ENCODE measurements at regions not wholly inside any gene's neighbourhood (a gene's known extent, or its start where the extent isn't known, plus 50 kb on each side); places are given as distances from the start of the nearest gene placed in this dataset.
A peak's percentile ranks its signal among the peaks of the same experiment; 100 is the strongest.
"Not testable (repeated sequence)": the region's sequence is repeated elsewhere in the genome, so short reads cannot be mapped to it uniquely, and the experiment has no call there.

DNA sequence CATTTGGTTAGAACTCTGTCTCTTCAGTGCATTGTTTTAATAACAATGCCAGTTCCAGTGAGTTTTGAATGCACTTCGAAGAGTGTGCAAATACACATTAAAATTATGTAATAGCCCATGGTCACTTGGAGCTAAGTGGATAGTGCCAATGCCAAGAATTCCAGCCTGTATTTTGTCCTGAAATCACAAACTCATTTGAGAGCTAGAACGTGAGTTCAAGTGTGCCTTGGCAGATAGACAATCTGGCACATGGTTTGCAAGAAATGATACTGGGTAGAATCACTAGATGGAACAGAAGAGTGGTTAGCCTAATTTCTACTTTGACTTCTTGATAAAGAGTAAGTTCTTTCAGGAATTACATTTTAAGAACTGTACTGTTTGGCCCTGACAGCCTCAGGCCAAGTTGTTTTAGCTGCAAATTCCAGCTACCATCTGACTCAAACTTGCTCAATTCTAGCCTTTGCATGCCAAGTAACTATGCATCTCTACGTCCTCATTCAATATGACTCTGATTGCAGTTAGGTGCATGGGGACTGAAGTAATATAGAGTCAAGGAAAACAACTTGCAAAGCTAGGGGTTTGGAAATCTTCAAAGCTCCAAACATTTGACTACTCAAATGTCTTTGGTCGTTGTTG, 131.9 kb upstream of the SMIM31 start:
- no peak for TF ChIP-seq ZNF274 (IDR thresholded peaks at IDR 0.05; ENCODE audit: low read depth, low read length)
- TF ChIP-seq YY1 (IDR thresholded peaks at IDR 0.05; ENCODE audit: insufficient read depth, insufficient read length) = no peak
- Histone ChIP-seq H3K4me3 (ENCODE audit: insufficient read length, low read depth) (no peak overlapping the region), H3K9me3 (ENCODE audit: insufficient read depth, low read length) (0 out of 2 replicates have a peak, but pooled peaks cover 5% of the 10 kb centered on the region), H3K27me3 (ENCODE audit: insufficient read depth, insufficient read length) (no peaks in the 10 kb centered on the region), H3K9ac (ENCODE audit: insufficient read length, low read depth) (no peak overlapping the region), H3K4me1 (ENCODE audit: insufficient read depth, insufficient read length) (no peaks in the 10 kb centered on the region), H3K36me3 (ENCODE audit: insufficient read depth, insufficient read length, low read length) (no peaks in the 10 kb centered on the region)
- no peak for DNase-seq (ENCODE audit: low read depth, low spot score)

DNA sequence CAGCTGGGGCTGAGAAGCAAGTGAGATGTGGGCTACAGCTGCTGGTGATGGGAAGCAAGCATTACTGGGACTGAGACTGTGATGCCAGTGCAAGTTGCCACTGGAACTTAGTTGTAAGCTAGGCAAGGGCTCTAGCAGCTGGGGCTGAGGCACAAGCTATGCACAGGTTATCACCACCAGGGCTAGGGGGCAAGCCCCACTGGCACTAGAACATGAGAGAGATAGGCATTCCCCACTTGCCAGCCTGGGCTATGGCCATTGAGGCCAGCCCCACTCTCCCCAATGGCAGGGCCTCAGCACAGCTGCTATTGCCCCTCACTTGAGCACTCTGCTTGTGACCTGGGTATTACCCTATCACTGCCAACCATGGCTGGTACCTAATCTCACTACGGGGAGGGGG, 130.8 kb upstream of the SMIM31 start:
- Histone ChIP-seq H3K4me3 (ENCODE audit: insufficient read length, low read depth) (no peak overlapping the region), H3K4me1 (ENCODE audit: insufficient read depth, insufficient read length) (no peaks in the 10 kb centered on the region), H3K9ac (ENCODE audit: insufficient read length, low read depth) (no peak overlapping the region), H3K27me3 (ENCODE audit: insufficient read depth, insufficient read length) (no peaks in the 10 kb centered on the region), H3K36me3 (ENCODE audit: insufficient read depth, insufficient read length, low read length) (no peaks in the 10 kb centered on the region), H3K9me3 (ENCODE audit: insufficient read depth, low read length) (0 out of 2 replicates have a peak, but pooled peaks cover 5% of the 10 kb centered on the region)
- TF ChIP-seq SUZ12 (IDR thresholded peaks at IDR 0.05; ENCODE audit: extremely low read depth, insufficient read depth, insufficient read length) (no peak), YY1 (IDR thresholded peaks at IDR 0.05; ENCODE audit: insufficient read depth, insufficient read length) (no peak), ZNF274 (IDR thresholded peaks at IDR 0.05; ENCODE audit: low read depth, low read length) (no peak)
- no peak for DNase-seq (ENCODE audit: low read depth, low spot score)

DNA sequence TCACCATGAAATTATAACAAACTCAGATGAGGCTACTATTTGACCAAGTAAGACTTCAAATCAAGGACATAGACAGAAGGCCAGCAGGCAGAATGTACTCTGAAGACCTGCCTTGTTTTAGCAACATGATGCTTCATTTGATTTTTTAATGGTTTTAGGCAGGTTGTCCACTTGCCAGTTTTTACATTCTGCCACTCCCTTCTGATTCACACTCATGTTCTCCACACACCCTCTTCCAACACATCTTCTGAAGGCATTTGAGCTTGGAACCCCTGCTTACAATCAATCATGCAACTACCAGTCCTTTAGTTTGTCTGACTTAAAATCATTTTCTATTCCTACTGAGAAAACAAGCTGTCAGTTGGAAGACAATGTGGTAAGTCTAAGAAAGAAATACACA, 114.9 kb upstream of the SMIM31 start:
- Histone ChIP-seq H3K4me3 (ENCODE audit: insufficient read length, low read depth) (no peak overlapping the region), H3K9ac (ENCODE audit: insufficient read length, low read depth) (no peak overlapping the region), H3K27me3 (ENCODE audit: insufficient read depth, insufficient read length) (no peaks in the 10 kb centered on the region), H3K36me3 (ENCODE audit: insufficient read depth, insufficient read length, low read length) (no peaks in the 10 kb centered on the region), H3K4me1 (ENCODE audit: insufficient read depth, insufficient read length) (no peaks in the 10 kb centered on the region), H3K9me3 (ENCODE audit: insufficient read depth, low read length) (no peaks in the 10 kb centered on the region)
- no peak for DNase-seq (ENCODE audit: low read depth, low spot score)
- TF ChIP-seq SUZ12 (IDR thresholded peaks at IDR 0.05; ENCODE audit: extremely low read depth, insufficient read depth, insufficient read length) (no peak), ZNF274 (IDR thresholded peaks at IDR 0.05; ENCODE audit: low read depth, low read length) (no peak), YY1 (IDR thresholded peaks at IDR 0.05; ENCODE audit: insufficient read depth, insufficient read length) (no peak)

DNA sequence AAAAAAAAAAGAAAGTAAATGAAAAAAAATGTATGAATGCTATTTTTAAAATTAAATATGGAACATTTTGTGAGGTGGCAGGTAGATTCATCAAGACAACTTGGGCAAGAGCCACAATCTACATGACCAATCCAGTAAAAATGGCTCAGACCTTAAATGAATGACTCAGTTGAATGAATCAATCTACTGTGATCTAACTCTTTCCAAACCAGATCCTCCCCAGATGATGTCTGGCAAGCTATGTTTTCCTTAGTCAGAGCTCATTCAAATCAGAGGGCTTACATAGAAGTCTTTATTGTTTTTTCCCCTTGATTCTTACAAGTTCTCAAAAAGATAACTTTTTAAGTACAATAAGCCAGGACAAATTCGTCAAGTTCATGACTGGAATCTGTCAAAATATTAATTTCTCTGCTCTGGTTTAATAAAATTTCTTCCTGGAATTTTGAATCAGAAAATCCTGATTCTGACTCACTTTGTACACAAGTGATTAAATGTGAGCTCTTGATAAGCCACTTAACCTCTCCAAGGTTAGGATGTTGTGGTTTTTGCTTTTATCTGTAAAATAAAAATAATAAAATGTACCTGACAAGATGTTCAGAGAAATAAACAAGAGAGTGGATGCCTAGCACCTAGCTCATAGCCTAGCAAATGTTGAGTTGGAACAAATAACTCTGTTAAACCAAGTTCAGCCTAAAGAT, 105.6 kb upstream of the SMIM31 start:
- Histone ChIP-seq H3K27me3 (ENCODE audit: insufficient read depth, insufficient read length) (no peaks in the 10 kb centered on the region), H3K9me3 (ENCODE audit: insufficient read depth, low read length) (no peaks in the 10 kb centered on the region), H3K9ac (ENCODE audit: insufficient read length, low read depth) (no peak overlapping the region), H3K36me3 (ENCODE audit: insufficient read depth, insufficient read length, low read length) (no peaks in the 10 kb centered on the region), H3K4me3 (ENCODE audit: insufficient read length, low read depth) (no peak overlapping the region), H3K4me1 (ENCODE audit: insufficient read depth, insufficient read length) (no peaks in the 10 kb centered on the region)
- DNase-seq (ENCODE audit: low read depth, low spot score) = no peak
- TF ChIP-seq YY1 (IDR thresholded peaks at IDR 0.05; ENCODE audit: insufficient read depth, insufficient read length) (no peak), SUZ12 (IDR thresholded peaks at IDR 0.05; ENCODE audit: extremely low read depth, insufficient read depth, insufficient read length) (no peak), ZNF274 (IDR thresholded peaks at IDR 0.05; ENCODE audit: low read depth, low read length) (no peak)

DNA sequence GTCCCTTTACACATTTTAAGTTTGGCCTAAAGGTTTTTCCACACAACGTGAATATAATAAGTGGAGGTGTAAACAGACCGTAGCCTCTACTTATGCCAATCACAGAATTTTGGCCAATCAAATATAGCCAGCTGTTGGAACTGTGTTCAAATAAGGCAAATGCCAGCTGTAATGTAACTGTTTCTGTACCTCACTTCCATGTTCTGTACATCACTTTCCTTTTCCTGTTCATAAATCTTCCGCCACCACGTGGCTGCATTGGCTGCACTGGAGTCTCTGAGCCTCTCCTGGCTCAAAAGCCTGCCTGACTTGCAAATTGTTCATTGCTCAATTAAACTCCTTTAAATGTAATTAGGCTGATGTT, 105.1 kb upstream of the SMIM31 start:
- TF ChIP-seq ZNF274 (IDR thresholded peaks at IDR 0.05; ENCODE audit: low read depth, low read length) (no peak), SUZ12 (IDR thresholded peaks at IDR 0.05; ENCODE audit: extremely low read depth, insufficient read depth, insufficient read length) (no peak), YY1 (IDR thresholded peaks at IDR 0.05; ENCODE audit: insufficient read depth, insufficient read length) (no peak)
- Histone ChIP-seq H3K27me3 (ENCODE audit: insufficient read depth, insufficient read length) (no peaks in the 10 kb centered on the region), H3K4me3 (ENCODE audit: insufficient read length, low read depth) (no peak overlapping the region), H3K4me1 (ENCODE audit: insufficient read depth, insufficient read length) (no peaks in the 10 kb centered on the region), H3K36me3 (ENCODE audit: insufficient read depth, insufficient read length, low read length) (no peaks in the 10 kb centered on the region), H3K9ac (ENCODE audit: insufficient read length, low read depth) (no peak overlapping the region), H3K9me3 (ENCODE audit: insufficient read depth, low read length) (no peaks in the 10 kb centered on the region)
- no peak for DNase-seq (ENCODE audit: low read depth, low spot score)

DNA sequence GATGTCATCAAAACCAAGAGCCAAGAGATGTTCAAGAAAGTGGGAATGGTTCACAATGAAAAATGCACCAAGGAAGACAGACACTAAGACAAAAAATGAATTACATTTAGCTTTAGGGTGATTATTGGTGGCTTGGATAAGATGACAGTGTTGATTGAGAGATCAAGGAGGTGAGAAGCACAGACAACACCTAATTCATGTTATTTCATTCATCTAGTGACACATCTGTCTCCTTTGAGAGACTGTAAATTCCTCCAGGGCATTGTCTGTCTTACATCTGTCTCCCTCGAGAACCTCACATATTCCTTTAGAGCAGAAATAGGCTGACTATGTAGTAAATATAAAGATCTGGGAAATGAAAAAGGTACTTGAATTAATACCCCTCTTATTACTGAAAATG, 94.2 kb upstream of the SMIM31 start:
- Histone ChIP-seq H3K36me3 (ENCODE audit: insufficient read depth, insufficient read length, low read length) (no peaks in the 10 kb centered on the region), H3K9me3 (ENCODE audit: insufficient read depth, low read length) (peaks cover 11% of the 10 kb centered on the region; the same call in 1 of the 2 replicates), H3K9ac (ENCODE audit: insufficient read length, low read depth) (no peak overlapping the region), H3K4me3 (ENCODE audit: insufficient read length, low read depth) (no peak overlapping the region), H3K27me3 (ENCODE audit: insufficient read depth, insufficient read length) (no peaks in the 10 kb centered on the region), H3K4me1 (ENCODE audit: insufficient read depth, insufficient read length) (no peaks in the 10 kb centered on the region)
- TF ChIP-seq SUZ12 (IDR thresholded peaks at IDR 0.05; ENCODE audit: extremely low read depth, insufficient read depth, insufficient read length) (no peak), YY1 (IDR thresholded peaks at IDR 0.05; ENCODE audit: insufficient read depth, insufficient read length) (no peak), ZNF274 (IDR thresholded peaks at IDR 0.05; ENCODE audit: low read depth, low read length) (no peak)
- DNase-seq (ENCODE audit: low read depth, low spot score) = no peak

DNA sequence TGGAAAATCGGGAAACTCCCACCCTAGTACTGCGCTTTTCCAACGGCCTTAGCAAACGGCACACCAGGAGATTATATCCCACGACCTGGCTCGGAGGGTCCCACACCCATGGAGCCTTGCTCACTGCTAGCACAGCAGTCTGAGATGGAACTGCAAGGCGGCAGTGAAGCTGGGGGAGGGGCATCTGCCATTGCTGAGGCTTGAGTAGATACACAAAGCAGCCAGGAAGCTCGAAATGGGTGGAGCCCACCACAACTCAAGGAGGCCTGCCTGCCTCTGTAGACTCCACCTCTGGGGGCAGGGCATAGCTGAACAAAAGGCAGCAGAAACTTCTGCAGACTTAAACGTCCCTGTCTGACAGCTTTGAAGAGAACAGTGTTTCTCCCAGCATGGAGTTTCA, 77.8 kb upstream of the SMIM31 start:
- not testable (repeated sequence) for H3K9ac ChIP-seq (ENCODE audit: insufficient read length, low read depth); H3K36me3 ChIP-seq (ENCODE audit: insufficient read depth, insufficient read length, low read length); H3K9me3 ChIP-seq (ENCODE audit: insufficient read depth, low read length); H3K4me1 ChIP-seq (ENCODE audit: insufficient read depth, insufficient read length); H3K27me3 ChIP-seq (ENCODE audit: insufficient read depth, insufficient read length); H3K4me3 ChIP-seq (ENCODE audit: insufficient read length, low read depth)
- DNase-seq (ENCODE audit: low read depth, low spot score) = peak; percentile 18

All from NT2/D1 (cell line).